G401 (cell line): ENCODE measurements at regions not wholly inside any gene's neighbourhood (a gene's known extent, or its start where the extent isn't known, plus 50 kb on each side); places are given as distances from the start of the nearest gene placed in this dataset.

Source experiments
- DNase-seq: peaks from one replicate; pipeline ENCODE4 v3.0.0-alpha.2; 2015; ENCODE audit warnings: low spot score
- in situ Hi-C: cut with HindIII; loops from 2 replicates; pipeline ENCODE4 v1.10.0; 2016; ENCODE audit warnings: low sequenced_read_pairs, mixed read lengths

DNA sequence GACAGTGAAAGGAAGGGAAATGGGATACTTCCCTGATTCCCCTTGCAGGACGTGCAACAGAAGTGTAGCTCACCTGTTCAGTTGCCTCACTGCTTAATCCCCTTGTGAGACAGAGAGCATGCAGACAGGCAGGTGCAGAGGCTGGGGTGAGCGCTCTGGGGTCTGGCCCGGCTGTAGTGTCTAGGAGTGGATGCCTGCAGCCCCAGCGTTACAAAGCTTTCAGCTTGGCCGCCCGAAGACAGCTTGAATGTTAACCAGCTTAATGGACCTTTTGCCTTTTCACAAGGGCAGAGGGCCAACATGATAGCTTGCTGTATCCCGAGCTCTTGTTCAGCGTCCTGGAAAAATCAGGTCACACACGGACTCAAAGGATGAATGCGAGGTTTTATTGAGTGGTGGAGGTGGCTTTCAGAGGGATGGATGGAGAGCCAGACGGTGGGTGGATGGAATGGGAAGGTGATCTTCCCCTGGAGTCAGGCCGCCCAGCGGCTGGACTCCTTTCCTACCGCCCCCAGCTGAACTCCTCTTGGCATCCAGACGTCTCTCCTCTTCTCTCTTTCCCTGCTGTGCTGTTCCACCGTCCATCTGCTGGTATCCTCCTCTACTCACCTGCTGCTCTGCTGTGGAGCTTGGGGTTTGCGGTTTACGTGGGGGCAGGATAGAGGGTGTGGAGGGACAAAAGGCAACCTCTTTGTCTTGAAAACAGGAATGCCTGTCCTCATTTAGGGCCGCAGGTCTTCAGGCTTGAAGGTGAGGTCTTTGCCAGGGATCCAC lies 86.2 kb upstream of the RESF1 start:
- in situ Hi-C loops = no loop called here
- DNase-seq = peak; percentile 91

- no peak for DNase-seq
- in situ Hi-C loops = no loop called here
Observed at GRCh38 chr12:31869972-31870371, 89.2 kb upstream of the RESF1 start.

GRCh38 chr12:31868965-31869364 lies 90.2 kb upstream of the RESF1 start:
- DNase-seq = peak; percentile 13
- in situ Hi-C loops = no loop called here

- in situ Hi-C loops = no loop called here
- DNase-seq = no peak
Observed at GRCh38 chr12:31867292-31867691, 91.9 kb upstream of the RESF1 start.

DNA sequence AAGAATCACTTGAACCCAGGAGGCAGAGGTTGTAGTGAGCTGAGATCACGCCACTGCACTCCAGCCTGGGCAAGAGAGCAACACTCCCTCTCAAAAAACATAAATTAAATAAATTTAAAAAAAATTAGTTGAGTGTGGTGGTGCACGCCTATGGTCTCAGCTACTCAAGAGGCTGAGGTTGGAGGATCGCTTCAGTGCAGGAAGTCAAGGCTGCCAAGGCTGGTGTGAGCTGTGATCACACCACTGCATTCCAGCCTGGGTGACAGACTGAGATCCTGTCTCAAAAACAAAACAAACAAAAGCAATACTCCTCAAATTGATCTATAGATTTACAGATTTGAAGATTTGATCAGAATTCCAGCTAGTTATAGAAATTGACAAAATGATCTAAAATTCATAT lies 92.7 kb upstream of the RESF1 start:
- in situ Hi-C loops = no loop called here
- no peak for DNase-seq

DNA sequence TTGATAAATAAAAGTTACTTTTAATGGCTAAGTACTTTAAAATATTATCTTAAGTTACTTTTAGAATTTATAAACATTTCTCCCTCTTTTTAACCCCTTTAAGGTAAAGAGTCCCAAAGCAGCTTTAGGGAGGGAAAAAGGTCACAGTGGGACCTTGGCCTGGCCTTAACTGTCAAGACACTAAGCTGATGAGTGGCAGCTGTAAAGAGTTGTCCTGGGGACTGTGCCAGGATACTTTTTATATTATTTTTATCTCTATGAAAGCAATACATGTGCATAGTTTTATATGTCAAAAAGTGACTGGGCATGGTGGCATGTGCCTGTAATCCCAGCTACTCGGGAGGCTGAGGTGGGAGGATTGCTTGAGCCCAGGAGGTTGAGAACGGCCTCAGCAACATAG lies 94.2 kb upstream of the RESF1 start:
- in situ Hi-C loops = no loop called here
- no peak for DNase-seq

DNA sequence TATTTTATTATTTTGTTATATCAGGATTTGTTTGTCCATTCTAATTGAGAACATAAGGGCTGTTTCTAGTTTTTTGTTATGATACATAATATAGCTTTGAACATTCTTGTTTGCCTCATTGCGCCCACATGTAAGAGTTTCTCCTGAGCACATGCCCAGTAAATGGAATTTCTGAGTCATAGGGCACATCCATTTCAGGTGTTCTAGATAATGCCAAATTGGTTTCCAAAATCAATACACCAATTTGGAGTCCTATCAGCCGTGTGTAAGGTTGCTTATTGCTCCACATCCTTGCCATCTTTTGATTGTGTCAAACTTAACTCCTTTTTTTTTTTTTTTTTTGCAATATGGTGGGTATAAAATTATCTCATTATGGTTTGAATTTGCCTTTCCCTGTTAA lies 97.9 kb upstream of the RESF1 start:
- in situ Hi-C loops = no loop called here
- DNase-seq = no peak

- in situ Hi-C loops = no loop called here
- DNase-seq = no peak
Observed at GRCh38 chr12:31860401-31860800, 98.8 kb upstream of the RESF1 start.

- DNase-seq = no peak
- in situ Hi-C loops = no loop called here
Observed at GRCh38 chr12:31859232-31859977, 99.8 kb upstream of the RESF1 start.

DNA sequence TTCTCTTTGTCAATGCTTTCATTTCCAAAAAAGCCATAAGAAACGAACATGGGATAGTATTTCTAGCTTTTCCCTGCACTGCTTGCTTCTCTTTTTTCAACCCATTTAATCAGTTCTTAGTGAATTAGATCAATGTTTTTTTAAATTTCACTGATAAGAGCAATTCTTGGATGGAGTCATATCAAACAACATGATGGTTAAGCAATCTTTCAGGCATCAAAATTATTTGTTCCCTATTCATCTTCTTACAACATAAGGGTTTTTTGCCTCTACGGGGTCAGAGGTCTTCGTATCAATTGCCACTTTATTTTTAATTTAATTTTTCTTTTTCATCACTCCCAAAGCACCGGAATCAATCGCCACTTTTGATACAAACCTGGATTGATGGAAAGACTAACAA lies 103.8 kb upstream of the RESF1 start:
- DNase-seq = no peak
- in situ Hi-C loops = no loop called here

- in situ Hi-C loops = no loop called here
- no peak for DNase-seq
Observed at GRCh38 chr12:31853977-31854376, 105.2 kb upstream of the RESF1 start.

DNA sequence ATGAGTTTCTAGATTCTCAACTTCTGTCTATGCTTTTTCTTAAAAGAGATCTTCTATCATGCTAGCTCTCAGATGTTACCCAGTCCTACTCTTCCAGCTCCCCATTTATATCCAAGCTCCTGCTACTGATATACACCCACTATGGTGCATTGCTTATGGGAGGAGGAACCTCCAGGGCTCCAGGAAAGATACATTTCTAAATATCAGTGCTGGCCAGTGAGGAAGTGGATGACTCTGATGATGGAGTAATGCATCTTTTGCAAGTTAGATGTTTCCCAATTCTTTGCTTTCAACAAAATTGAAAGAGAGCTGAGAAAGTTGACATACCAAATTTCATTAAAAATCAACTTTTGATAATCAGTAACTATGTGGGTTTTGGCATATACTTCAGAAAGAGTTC lies 105.7 kb upstream of the RESF1 start:
- no peak for DNase-seq
- in situ Hi-C loops = no loop called here

- DNase-seq = no peak
- in situ Hi-C loops = no loop called here
Observed at GRCh38 chr12:31850268-31850667, 108.9 kb upstream of the RESF1 start.

GRCh38 chr12:31849090-31849687 lies 110.0 kb upstream of the RESF1 start:
- in situ Hi-C loops = no loop called here
- DNase-seq = no peak

- in situ Hi-C loops = no loop called here
Observed at GRCh38 chr12:31846405-31846804, 112.8 kb upstream of the RESF1 start.

DNA sequence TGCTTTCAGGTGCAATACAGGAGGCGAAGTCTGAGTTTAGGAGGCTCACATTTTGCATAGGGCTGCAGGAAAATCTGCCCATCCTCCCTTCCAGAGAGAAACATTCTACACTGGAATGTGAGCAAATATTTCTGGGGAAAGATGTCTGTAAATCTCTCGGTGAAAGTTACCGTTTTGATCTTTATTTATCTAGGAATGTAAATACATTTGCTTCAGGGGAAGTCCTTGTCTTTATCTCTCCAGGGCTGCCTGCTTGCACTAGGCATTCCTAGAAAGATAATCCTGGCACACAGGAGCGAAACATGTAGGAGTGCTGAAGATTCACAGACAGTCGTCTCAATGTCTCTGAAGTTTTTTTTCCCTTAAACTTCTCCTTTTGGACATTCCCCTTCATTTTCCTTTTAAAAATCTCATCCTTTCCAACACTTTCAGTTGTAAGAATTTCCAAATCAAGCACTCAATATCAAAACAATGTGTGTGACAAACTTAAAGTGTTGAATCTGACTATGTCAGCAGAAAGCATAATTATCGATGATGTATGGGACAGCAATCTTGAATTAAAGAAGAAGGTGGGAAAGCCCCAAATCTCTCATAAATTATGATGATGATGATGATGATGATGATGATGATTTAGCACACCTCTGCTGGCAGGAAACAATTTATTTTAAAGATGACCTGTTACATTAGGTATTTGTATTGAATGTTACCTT lies 113.4 kb upstream of the RESF1 start:
- in situ Hi-C loops = no loop called here
- DNase-seq = no peak

More at GRCh38 chr12:31846405-31846804, 112.8 kb upstream of the RESF1 start:
- no peak for DNase-seq

GRCh38 chr12:31843398-31844095 lies 114.7 kb upstream of the AMN1 start:
- no peak for DNase-seq
- in situ Hi-C loops = no loop called here

- no peak for DNase-seq
- in situ Hi-C loops = no loop called here
Observed at GRCh38 chr12:31837913-31838312, 109.1 kb upstream of the AMN1 start.

DNA sequence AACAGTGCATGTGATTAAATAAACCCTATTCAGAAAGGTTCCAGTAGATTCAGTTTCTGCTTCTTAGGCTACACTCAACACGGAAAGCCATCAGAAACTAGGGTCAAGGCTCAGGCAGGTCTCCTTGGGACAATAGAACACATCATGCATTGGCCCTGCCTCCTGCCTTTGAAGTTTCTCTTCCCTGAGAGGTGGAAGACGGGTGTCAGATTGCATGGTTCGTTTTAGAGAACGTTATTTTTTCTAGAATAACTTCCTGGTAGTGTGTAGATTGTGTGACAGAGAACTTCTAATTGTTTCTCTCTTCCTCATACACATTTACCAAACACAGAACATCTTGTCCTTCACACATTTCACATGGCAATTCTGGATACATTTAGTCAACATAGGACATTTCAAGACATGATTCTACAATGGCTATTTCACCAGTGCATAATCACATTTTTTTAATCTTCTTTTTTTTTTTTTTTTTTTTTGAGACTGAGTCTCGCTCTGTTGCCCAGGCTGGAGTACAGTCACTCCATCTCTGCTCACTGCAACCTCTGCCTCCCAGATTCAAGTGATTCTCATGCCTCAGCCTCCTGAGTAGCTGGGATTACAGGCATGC lies 106.6 kb upstream of the AMN1 start:
- no peak for DNase-seq
- in situ Hi-C loops = no loop called here
